ENCODE measurements at regions not wholly inside any gene's neighbourhood (a gene's known extent, or its start where the extent isn't known, plus 50 kb on each side); places are given as distances from the start of the nearest gene placed in this dataset.
"Not testable (repeated sequence)": the region's sequence is repeated elsewhere in the genome, so short reads cannot be mapped to it uniquely, and the experiment has no call there.

GRCh38 chr20:54938707-54939106 is 463.3 kb downstream of the DOK5 start:
- no peak for TF ChIP-seq CTCF (IDR thresholded peaks at IDR 0.05)
- ATAC-seq (ENCODE audit: low FRiP score) (no peak), DNase-seq (ENCODE audit: low spot score) (no peak)

GRCh38 chr20:54933212-54933904 is 458.0 kb downstream of the DOK5 start:
- ATAC-seq (ENCODE audit: low FRiP score) (no peak), DNase-seq (ENCODE audit: low spot score) (no peak)
- TF ChIP-seq CTCF (IDR thresholded peaks at IDR 0.05): no peak

GRCh38 chr20:54929191-54929590 is 453.8 kb downstream of the DOK5 start:
- ATAC-seq (ENCODE audit: low FRiP score) (no peak), DNase-seq (ENCODE audit: low spot score) (no peak)
- no peak for TF ChIP-seq CTCF (IDR thresholded peaks at IDR 0.05)

- no peak for TF ChIP-seq CTCF (IDR thresholded peaks at IDR 0.05)
- ATAC-seq (ENCODE audit: low FRiP score): no peak
- DNase-seq (ENCODE audit: low spot score): no peak
Observed at GRCh38 chr20:54928564-54928963, 453.2 kb downstream of the DOK5 start.

- DNase-seq (ENCODE audit: low spot score) (no peak), ATAC-seq (ENCODE audit: low FRiP score) (no peak)
- TF ChIP-seq CTCF (IDR thresholded peaks at IDR 0.05): no peak
Observed at GRCh38 chr20:54922636-54923035, 447.2 kb downstream of the DOK5 start.

- ATAC-seq (ENCODE audit: low FRiP score): no peak
- DNase-seq (ENCODE audit: low spot score): no peak
- no peak for TF ChIP-seq CTCF (IDR thresholded peaks at IDR 0.05)
Observed at GRCh38 chr20:54922096-54922495, 446.7 kb downstream of the DOK5 start.

GRCh38 chr20:54920491-54920890 is 445.1 kb downstream of the DOK5 start:
- no peak for DNase-seq (ENCODE audit: low spot score)
- no peak for ATAC-seq (ENCODE audit: low FRiP score)
- no peak for TF ChIP-seq CTCF (IDR thresholded peaks at IDR 0.05)

GRCh38 chr20:54918993-54919392 is 443.6 kb downstream of the DOK5 start:
- ATAC-seq (ENCODE audit: low FRiP score); DNase-seq (ENCODE audit: low spot score): not testable (repeated sequence)

Data from omental fat pad (tissue), 3 donors.